Activated naive CD8-positive, alpha-beta T cell treated with anti-CD3 and anti-CD28 coated beads, Interleukin-2, amount 50 U/mL, for 24 hours (primary cell): ENCODE measurements at regions not wholly inside any gene's neighbourhood (a gene's known extent, or its start where the extent isn't known, plus 50 kb on each side); places are given as distances from the start of the nearest gene placed in this dataset.

Experiments used
- ATAC-seq: fragments of 150-1000 bp; cut with Tn5 transposase; one replicate; pipeline ENCODE4 v1.10.0; 2021
- DNase-seq: peaks from one replicate; pipeline ENCODE4 v3.0.0; 2021
- H3K27ac Mint-ChIP-seq: one replicate; pipeline ENCODE4 v1.8.0; 2021; ENCODE audit warnings: mild to moderate bottlenecking, mixed read lengths
- H3K27me3 Mint-ChIP-seq: one replicate; pipeline ENCODE4 v1.8.0; 2021; ENCODE audit warnings: mixed read lengths
- H3K36me3 Mint-ChIP-seq: one replicate; pipeline ENCODE4 v1.8.0; 2021; ENCODE audit warnings: low read depth, mixed read lengths
- H3K4me1 Mint-ChIP-seq: one replicate; pipeline ENCODE4 v1.8.0; 2021; ENCODE audit warnings: mixed read lengths
- H3K4me3 Mint-ChIP-seq: one replicate; pipeline ENCODE4 v1.8.0; 2021; ENCODE audit warnings: mild to moderate bottlenecking, moderate library complexity, mixed read lengths
- H3K9me3 Mint-ChIP-seq: one replicate; pipeline ENCODE4 v1.8.0; 2021; ENCODE audit warnings: mixed read lengths

DNA sequence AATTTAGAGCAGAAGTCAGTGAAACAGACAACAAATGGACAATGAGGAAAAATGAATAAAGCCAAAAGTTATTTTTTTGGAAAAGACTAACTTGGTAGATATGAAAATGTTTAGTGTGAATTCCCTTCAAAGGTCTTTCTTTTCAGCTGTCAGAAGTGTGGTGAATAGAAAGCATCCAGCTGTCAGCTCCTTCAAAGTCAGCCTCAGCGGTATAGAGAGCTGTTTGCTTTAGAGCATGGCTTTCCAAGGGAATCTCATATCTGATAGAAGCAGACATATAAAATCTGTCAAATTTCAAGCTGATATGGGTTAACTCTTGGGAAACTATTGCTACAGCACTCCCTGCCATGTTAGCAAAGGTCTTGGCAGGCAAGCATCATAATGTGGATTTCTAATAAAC lies 309.3 kb downstream of the CASP12 start:
- peaks cover 5% of the 10 kb centered on the region for H3K27me3 Mint-ChIP-seq
- H3K4me1 Mint-ChIP-seq: no peaks in the 10 kb centered on the region
- H3K9me3 Mint-ChIP-seq: no peaks in the 10 kb centered on the region
- no peak overlapping the region for H3K27ac Mint-ChIP-seq
- H3K36me3 Mint-ChIP-seq: no peaks in the 10 kb centered on the region
- H3K4me3 Mint-ChIP-seq: no peak overlapping the region
- no peak for DNase-seq
- no peak for ATAC-seq

DNA sequence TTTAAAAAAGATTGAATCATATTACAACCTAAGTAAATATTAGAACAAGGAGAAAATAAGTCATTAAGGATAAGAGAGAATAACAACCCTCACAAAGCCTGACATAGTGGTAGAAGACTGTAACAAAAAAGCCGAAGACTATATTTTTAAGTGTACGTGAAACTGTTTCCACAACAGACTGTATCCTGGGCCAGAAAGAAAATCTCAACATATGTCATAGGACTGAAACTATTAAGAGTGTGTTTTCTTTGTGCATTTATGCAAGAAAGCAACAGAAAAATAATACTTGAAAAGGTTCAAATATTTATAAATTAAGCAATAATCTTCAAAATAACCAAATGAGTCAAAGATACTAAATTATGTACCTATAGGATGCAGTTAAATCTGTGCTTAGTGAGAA lies 309.8 kb downstream of the CASP12 start:
- no peak for ATAC-seq
- H3K27ac Mint-ChIP-seq: no peak overlapping the region
- no peaks in the 10 kb centered on the region for H3K4me1 Mint-ChIP-seq
- no peak overlapping the region for H3K4me3 Mint-ChIP-seq
- no peaks in the 10 kb centered on the region for H3K36me3 Mint-ChIP-seq
- no peaks in the 10 kb centered on the region for H3K9me3 Mint-ChIP-seq
- no peak for DNase-seq
- peaks cover 6% of the 10 kb centered on the region for H3K27me3 Mint-ChIP-seq

DNA sequence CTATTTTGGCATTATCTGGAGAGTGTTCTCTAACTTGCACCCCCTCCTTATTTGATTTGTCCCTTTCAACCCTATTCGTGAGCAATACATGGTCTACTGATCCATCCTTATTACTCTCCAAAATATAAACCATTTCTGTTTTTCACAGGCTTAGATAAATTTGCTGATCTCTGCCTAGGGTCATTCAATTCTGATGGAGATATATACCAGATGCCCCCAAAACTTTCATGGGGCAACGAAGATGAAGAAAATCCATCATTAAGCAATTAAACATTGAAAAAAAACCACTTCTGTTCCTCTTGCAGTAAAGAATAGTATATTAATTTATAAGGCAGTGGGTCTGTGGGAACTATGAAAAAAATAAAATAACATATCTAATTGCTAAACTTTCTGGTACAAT lies 313.4 kb downstream of the CASP12 start:
- ATAC-seq (no peak), DNase-seq (no peak)
- Mint-ChIP-seq H3K9me3 (no peaks in the 10 kb centered on the region), H3K27me3 (peaks cover 9% of the 10 kb centered on the region), H3K4me3 (no peak overlapping the region), H3K36me3 (no peaks in the 10 kb centered on the region), H3K4me1 (no peaks in the 10 kb centered on the region), H3K27ac (no peak overlapping the region)

DNA sequence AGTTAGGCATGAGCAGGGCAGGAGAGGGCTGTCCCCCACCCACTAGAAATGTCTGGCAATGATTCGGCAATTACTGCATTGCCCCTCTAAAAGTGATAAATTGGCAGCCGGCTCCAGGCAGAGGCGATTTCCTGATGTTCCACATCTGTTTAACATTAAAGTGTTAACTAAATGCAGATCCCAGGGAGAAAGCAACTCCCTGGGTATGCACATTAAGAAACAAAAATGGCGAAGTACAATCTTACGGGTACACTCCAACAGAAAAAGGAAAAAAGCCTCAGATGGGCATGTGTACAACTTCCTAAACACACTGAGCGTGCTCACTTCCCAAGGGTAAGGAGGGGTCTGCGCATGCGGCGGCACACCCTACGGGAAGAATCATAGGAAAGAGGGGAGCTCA lies 314.4 kb downstream of the CASP12 start:
- H3K27me3 Mint-ChIP-seq: peaks cover 9% of the 10 kb centered on the region
- H3K4me3 Mint-ChIP-seq: no peak overlapping the region
- H3K36me3 Mint-ChIP-seq: no peaks in the 10 kb centered on the region
- DNase-seq (no peak), ATAC-seq (no peak)
- peaks cover 4% of the 10 kb centered on the region for H3K9me3 Mint-ChIP-seq
- no peak overlapping the region for H3K27ac Mint-ChIP-seq
- H3K4me1 Mint-ChIP-seq: no peaks in the 10 kb centered on the region

DNA sequence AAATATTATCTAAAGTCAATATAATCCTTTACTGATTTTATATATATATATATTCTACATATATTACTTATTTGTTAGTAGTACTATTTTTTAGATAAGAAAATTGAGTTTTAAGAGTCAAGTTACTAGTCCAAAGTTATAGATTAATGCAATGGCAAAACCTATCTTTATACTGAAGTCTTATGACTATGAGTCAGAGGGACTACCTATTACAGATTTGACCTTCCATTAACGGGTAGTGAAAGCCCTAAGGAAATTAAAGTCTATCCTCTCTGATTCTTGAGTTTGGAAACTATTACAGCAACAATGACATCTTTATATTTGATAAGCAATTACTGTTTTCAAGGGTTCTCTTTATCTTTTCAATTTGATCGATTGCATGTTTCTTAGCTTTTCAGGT lies 315.8 kb downstream of the CASP12 start:
- H3K4me1 Mint-ChIP-seq: no peaks in the 10 kb centered on the region
- no peak for ATAC-seq
- no peaks in the 10 kb centered on the region for H3K36me3 Mint-ChIP-seq
- H3K27me3 Mint-ChIP-seq: peaks cover 9% of the 10 kb centered on the region
- DNase-seq: no peak
- H3K27ac Mint-ChIP-seq: no peak overlapping the region
- H3K4me3 Mint-ChIP-seq: no peak overlapping the region
- peaks cover 4% of the 10 kb centered on the region for H3K9me3 Mint-ChIP-seq

- peaks cover 9% of the 10 kb centered on the region for H3K27me3 Mint-ChIP-seq
- H3K4me1 Mint-ChIP-seq: no peaks in the 10 kb centered on the region
- DNase-seq: no peak
- no peaks in the 10 kb centered on the region for H3K36me3 Mint-ChIP-seq
- no peak for ATAC-seq
- H3K4me3 Mint-ChIP-seq: no peak overlapping the region
- H3K27ac Mint-ChIP-seq: no peak overlapping the region
- peaks cover 4% of the 10 kb centered on the region for H3K9me3 Mint-ChIP-seq
Observed at GRCh38 chr11:104581246-104581980, 316.8 kb downstream of the CASP12 start.

DNA sequence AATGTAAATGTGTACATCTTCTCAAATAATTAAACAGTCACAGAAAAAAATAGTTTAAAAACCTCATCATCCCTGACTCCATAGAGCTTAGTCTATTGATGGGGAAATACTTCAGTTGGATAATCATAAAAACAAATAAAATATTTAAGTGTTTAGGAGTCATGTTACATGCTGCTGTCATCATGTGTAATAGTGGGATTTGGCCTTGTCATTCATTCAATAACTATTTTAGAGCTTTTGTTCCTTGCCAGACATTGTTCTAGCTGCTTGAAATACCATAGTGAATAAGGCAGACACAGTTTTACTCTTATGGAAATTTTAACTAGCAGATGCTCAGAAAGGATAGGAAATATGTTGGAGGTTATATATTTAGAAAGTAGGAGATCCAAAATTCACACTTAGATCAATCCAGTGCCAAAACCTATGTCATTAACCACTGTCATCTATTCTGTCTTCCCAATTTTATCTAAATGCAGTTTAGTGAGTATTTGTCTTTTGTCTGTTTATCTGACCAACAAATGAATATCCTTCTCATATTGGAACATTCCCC lies 324.7 kb downstream of the CASP12 start:
- Mint-ChIP-seq H3K27ac (no peak overlapping the region), H3K27me3 (no peaks in the 10 kb centered on the region), H3K4me1 (peaks cover 2% of the 10 kb centered on the region), H3K9me3 (peaks cover 6% of the 10 kb centered on the region), H3K4me3 (no peak overlapping the region), H3K36me3 (peaks cover 2% of the 10 kb centered on the region)
- DNase-seq: no peak
- no peak for ATAC-seq

GRCh38 chr11:104572279-104572678 lies 326.0 kb downstream of the CASP12 start:
- H3K4me1 Mint-ChIP-seq: peaks cover 2% of the 10 kb centered on the region
- H3K4me3 Mint-ChIP-seq: no peak overlapping the region
- H3K27me3 Mint-ChIP-seq: no peaks in the 10 kb centered on the region
- H3K9me3 Mint-ChIP-seq: peaks cover 6% of the 10 kb centered on the region
- DNase-seq: no peak
- peaks cover 2% of the 10 kb centered on the region for H3K36me3 Mint-ChIP-seq
- no peak for ATAC-seq
- no peak overlapping the region for H3K27ac Mint-ChIP-seq

GRCh38 chr11:104570078-104570701 lies 328.1 kb downstream of the CASP12 start:
- Mint-ChIP-seq H3K36me3 (peaks cover 2% of the 10 kb centered on the region), H3K9me3 (peaks cover 5% of the 10 kb centered on the region), H3K27me3 (no peaks in the 10 kb centered on the region), H3K4me1 (peaks cover 2% of the 10 kb centered on the region), H3K27ac (no peak overlapping the region), H3K4me3 (no peak overlapping the region)
- no peak for ATAC-seq
- no peak for DNase-seq

DNA sequence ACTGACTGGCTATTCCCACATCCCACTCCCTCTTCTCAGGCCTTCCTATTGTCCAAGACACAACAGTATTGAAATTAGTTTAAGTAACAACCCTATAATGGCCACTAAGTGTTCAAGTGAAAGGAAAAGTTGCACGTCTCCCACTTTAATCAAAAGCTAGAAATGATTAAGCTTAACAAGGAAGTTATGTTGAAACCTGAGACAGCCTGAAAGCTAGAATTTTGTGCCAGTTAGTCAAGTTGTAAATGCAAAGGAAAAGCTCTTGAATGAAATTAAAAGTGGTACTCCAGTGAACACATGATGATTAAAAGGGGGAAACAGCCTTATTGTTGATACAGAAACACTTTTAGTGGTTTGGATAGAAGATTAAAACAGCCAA lies 332.7 kb downstream of the CASP12 start:
- ATAC-seq (no peak), DNase-seq (no peak)
- Mint-ChIP-seq H3K4me1 (peaks cover 2% of the 10 kb centered on the region), H3K36me3 (no peaks in the 10 kb centered on the region), H3K27ac (no peak overlapping the region), H3K9me3 (no peaks in the 10 kb centered on the region), H3K27me3 (no peaks in the 10 kb centered on the region), H3K4me3 (no peak overlapping the region)

DNA sequence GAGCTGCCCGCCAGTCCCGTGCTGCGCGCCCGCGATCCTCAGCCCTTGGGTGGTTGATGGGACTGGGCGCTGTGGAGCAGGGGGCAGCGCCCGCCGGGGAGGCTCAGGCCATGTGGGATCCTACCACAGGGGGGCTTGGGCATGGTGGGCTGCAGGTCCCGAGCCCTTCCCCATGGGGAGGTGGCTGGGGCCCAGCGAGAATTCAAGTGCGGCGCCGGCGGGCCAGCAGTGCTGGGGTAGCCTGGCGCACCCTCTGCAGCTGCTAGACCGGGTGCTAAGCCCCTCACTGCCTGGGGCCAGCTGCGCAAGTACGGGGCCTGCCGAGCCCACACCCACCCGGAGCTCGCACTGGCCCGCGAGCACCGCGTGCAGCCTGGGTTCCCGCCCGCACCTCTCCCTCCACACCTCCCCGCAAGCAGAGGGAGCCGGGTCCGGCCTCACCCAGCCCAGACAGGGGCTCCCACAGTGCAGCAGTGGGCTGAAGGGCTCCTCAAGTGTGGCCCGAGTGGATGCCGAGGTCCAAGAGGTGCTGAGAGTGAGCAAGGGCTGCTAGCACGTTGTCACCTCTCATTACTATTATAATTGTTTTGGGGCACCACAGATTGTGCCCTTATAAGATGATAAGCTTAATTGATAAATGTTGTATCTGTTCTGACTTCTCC lies 333.2 kb downstream of the CASP12 start:
- H3K4me3 Mint-ChIP-seq: no peak overlapping the region
- H3K27me3 Mint-ChIP-seq: no peaks in the 10 kb centered on the region
- no peak for ATAC-seq
- H3K9me3 Mint-ChIP-seq: no peaks in the 10 kb centered on the region
- no peak overlapping the region for H3K27ac Mint-ChIP-seq
- H3K36me3 Mint-ChIP-seq: no peaks in the 10 kb centered on the region
- DNase-seq: no peak
- H3K4me1 Mint-ChIP-seq: peaks cover under 1% of the 10 kb centered on the region

DNA sequence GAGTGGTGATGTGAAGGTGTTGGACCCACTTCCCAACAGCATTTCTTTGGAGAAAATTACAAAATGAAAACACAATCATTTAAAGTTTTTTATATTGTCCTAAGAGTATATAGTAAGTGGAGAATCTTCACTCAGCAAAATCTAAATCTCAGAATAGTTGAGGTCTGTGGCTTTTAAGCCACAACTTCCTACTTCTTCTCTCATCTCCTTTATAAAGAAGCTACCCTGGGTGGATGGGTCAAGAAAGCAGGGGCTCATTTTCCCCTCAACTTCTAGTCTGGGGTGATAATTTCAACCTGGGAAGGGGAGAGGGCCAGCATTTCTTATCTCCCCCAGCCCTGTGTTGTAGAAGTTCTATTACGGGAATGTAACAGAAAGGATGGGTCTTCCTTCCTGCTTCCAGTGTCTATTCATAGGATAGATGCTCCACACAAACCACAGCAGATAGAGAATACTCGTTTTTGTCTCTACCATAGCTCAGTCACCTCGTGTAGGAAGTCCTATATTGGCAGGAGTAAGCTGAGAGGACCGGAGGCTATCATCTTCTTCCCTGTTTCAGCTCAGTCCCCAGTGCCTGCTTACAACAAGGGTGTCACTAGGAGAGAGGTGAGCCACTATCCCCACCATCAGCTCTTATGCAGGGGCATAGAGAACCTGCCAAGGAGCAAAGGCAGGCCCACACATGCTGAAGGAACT lies 341.5 kb downstream of the CASP12 start:
- Mint-ChIP-seq H3K9me3 (no peaks in the 10 kb centered on the region), H3K36me3 (no peaks in the 10 kb centered on the region), H3K4me1 (no peaks in the 10 kb centered on the region), H3K27me3 (peaks cover 11% of the 10 kb centered on the region), H3K4me3 (no peak overlapping the region), H3K27ac (no peak overlapping the region)
- DNase-seq: no peak
- no peak for ATAC-seq

GRCh38 chr11:104549019-104549418 lies 349.2 kb downstream of the CASP12 start:
- DNase-seq (no peak), ATAC-seq (no peak)
- Mint-ChIP-seq H3K9me3 (no peaks in the 10 kb centered on the region), H3K4me1 (no peaks in the 10 kb centered on the region), H3K36me3 (no peaks in the 10 kb centered on the region), H3K27ac (no peak overlapping the region), H3K27me3 (no peaks in the 10 kb centered on the region), H3K4me3 (no peak overlapping the region)

- H3K27me3 Mint-ChIP-seq: no peaks in the 10 kb centered on the region
- H3K4me3 Mint-ChIP-seq: no peak overlapping the region
- no peaks in the 10 kb centered on the region for H3K9me3 Mint-ChIP-seq
- DNase-seq: no peak
- no peaks in the 10 kb centered on the region for H3K36me3 Mint-ChIP-seq
- H3K4me1 Mint-ChIP-seq: no peaks in the 10 kb centered on the region
- H3K27ac Mint-ChIP-seq: no peak overlapping the region
- no peak for ATAC-seq
Observed at GRCh38 chr11:104547996-104548661, 350.1 kb downstream of the CASP12 start.
